GM19025 (cell line): ENCODE measurements at regions not wholly inside any gene's neighbourhood (a gene's known extent, or its start where the extent isn't known, plus 50 kb on each side); places are given as distances from the start of the nearest gene placed in this dataset.
"Not testable (repeated sequence)": the region's sequence is repeated elsewhere in the genome, so short reads cannot be mapped to it uniquely, and the experiment has no call there.

Source experiments
- ATAC-seq: cut with Tn5 transposase; IDR thresholded peaks from one replicate; pipeline ENCODE4 v1.9.1; 2021; ENCODE audit warnings: mild to moderate bottlenecking, low read depth, moderate library complexity; ENCODE audit not compliant: unreplicated experiment

DNA sequence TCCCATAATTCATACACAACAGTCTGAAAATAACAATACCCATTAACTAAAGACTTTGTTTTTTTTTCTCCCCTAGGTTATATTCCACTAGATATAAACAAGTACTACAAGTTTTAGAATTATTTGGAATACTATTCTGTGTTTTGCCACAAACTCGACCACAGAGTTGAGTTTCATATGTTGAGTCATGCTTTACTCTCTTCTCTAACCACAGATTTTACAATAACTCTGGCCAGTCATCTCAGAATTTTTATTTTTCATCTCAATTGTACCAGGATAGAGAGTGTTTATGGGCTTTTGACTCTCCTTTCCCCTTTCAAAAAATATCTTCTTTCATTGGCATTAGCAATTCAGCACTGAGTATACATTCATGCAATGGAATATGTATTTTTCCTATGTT, 348.7 kb upstream of the GALNT5 start:
- no peak for ATAC-seq

DNA sequence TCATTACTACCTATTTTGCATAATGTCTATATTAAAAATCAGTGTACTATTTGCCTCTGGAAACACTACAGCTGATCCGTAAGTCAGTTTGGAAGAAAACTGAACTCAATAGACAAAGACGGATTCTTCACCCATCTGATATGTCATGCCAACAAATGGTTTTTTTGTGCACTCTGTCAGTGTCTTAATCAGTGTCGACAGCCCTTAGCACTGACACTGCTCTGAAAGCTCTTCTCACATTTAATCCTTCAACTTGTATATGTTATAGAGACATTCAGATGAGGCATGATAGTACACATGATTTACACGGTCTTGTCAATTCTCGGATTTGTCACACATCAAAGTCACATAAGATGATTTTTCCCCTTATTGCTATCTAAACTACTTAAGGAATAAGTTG, 347.5 kb upstream of the GALNT5 start:
- ATAC-seq, result no peak

DNA sequence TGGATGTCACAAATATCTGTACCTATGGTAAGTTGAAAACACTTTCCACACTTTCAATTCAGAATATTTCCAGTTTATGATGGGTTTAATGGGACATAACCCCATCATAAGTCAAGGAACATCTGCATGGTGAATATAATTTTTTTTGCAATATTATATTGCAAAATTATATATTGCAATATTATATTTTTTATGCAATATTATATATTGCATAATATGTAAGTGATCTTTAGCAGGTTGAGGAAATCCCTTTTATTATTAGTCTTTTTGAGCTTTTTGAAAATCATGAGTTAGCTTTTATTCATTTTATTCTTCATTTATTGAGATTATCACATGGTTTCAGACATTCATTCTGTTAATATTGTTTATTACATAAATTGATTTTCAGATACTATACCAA, 342.2 kb upstream of the GALNT5 start:
- ATAC-seq, result no peak

DNA sequence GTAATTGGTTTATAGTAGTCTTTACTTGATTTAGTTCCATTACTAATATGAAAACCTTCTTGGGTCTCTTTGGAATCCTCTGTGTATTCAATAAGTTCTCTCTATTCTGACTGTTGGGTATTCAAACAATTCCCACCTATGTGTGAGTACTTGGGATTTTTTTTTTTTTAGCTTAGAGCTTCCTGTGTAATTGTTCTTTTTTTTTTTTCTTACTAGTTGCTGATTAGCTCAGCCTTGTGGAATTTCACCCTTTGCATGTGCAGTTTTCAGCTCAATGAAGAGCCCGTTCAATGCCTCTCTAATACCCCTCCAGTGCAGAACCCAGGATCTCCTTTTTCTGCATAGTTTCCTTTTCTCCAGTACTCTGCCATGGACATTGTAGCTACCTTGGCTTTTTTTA, 339.1 kb upstream of the GALNT5 start:
- ATAC-seq, result no peak

GRCh38 chr2:156930423-156930822, 327.1 kb upstream of the GALNT5 start:
- ATAC-seq, result no peak

GRCh38 chr2:156933645-156934225, 323.8 kb upstream of the GALNT5 start:
- ATAC-seq, result no peak

DNA sequence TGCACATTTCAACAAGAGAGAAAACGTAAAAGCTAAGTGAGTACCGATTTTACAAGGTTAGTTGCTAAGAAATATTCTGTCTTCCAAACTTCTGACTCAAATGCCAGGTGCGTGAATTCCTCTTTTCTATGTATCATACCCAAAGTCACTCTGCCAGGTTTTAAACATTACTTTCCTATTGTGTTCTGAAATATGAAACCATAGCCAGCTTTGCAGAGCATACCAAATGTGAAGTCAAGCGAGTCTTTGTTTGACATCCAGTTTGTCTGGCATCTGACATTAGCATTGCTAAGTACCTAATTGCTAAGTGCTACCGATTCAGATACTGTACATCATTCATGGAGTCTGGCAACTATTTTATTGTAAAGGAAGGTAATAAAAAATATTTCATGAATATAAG, 321.9 kb upstream of the GALNT5 start:
- ATAC-seq, result no peak

DNA sequence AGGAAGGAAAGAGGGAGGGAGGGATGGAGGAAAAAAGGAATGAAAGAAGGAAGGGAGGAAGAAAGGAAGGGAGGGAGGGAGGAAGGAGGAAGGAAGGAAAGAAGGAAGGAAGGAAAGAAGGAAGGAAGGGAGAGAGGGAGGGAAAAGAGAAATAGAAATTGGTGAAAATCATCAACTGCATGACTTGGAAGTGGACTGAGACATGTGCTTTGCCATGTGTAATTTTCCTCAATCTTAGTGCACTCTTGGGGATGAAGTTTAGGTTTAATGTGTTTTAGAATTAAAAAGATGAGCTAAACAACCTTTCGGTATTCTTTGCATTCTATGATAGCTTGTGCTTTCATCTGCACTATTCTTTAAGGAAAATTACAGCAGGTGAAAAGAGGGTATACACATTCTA, 320.1 kb upstream of the GALNT5 start:
- ATAC-seq, result no peak

- no peak for ATAC-seq
Observed at GRCh38 chr2:156944871-156945270, 312.6 kb upstream of the GALNT5 start.

DNA sequence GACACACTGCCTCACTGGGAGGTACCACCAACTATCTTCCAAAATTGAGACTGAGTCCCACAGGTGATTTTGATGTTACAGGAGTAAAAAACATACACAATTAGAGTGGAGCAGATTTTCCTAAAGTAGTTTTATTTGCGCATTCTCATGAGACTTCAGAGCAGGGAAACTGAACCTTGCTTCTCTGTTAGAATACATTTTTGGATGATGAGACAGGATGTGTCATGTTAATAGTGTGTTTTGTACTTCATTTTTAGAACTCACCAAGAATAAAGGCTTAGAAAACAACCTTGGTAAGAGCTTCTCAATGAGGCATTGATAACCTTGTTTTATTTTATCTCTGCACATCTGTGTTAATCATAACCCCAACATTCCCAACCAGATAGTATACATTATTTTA, 310.2 kb upstream of the GALNT5 start:
- no peak for ATAC-seq

GRCh38 chr2:156955701-156956100, 301.8 kb upstream of the GALNT5 start:
- ATAC-seq, result no peak

DNA sequence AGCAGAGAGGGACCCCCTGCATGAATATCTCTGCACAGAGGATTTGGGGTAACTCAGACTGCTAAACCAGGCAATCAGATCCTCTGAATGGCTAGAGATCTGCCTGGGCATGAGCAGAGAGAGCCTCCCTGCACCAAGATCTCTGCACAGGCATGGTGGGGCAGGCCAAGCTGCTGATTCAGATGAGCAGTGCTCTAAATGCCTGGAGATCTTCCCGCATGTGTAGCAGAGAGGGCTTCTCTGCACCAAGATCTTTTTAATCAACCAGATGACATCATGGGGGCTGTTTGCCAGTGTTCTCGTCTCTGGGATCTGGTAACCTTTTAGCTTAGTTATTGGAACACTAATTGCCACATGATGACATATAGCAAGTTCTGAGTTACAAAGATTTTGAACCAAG, 301.3 kb upstream of the GALNT5 start:
- ATAC-seq, result no peak

- no peak for ATAC-seq
Observed at GRCh38 chr2:156958374-156958773, 299.1 kb upstream of the GALNT5 start.

DNA sequence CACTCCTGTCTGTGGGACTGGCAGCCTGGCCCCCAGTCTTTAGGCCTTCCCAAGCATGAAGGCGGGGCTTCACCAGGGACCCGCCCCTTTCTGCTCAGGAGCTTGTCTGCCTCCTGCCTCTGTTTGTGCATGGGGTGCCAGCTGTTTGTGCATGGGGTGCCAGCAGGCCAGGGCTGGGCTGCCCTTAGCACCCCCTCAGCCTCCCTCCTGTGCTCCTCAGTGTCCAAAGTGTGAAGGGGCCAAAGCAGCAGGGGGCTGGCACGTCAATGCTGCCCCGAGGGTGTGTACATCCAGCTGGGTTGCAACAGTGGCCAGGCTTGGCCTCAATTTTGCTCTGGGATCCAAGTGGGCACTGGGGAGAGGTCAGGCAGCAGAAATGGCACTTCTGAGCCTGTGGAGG, 298.0 kb upstream of the GALNT5 start:
- no peak for ATAC-seq

- no peak for ATAC-seq
Observed at GRCh38 chr2:156982615-156983014, 274.9 kb upstream of the GALNT5 start.

DNA sequence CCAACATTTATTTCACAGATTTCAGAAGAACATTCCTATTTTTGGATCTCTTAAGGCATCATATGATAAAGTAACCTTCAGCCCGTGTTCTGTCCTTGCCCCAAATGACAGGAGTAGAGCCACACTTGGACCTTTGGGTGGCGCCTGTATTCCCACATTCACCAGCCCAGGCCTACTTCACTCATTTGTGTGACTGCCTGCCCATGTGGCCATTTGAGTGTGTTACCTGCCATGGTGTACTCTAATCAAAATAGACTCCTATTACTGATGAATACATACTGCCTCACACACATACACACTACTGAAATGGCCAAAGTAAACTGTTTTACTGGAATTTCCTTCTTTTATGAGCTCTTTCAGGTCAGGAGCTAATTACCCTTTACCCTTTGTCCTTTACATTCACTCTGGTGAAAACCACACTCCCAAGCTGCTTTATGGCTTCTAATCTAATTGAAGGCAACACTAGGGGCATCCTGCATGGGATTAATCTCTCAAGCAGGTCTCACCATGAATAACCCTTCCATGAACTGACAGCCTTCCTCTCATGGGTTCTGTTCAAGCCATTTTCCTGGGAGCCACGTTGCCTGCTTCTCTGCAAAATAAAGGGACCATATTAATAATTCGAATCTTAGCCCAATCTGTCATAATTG, 271.0 kb upstream of the GALNT5 start:
- no peak for ATAC-seq

DNA sequence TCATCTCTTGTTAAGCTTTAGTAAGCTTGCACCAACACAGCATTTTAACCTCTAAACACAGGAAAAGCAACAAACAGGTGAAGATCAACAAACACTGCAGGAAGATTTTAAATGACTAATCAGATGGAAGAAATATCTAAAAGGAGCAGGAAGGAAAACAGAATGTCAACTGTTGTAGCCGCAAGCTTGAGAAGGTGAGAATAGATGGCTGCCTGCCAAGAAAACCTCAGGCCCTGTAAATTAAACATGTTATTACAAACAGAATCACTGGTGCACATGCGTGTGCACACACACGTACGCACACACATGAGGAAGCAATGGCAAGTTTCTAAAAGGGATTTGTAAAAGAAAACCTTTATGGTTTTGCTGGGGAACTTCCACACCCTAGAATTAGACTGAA, 257.8 kb upstream of the GALNT5 start:
- no peak for ATAC-seq

GRCh38 chr2:157004789-157005188, 252.7 kb upstream of the GALNT5 start:
- no peak for ATAC-seq

DNA sequence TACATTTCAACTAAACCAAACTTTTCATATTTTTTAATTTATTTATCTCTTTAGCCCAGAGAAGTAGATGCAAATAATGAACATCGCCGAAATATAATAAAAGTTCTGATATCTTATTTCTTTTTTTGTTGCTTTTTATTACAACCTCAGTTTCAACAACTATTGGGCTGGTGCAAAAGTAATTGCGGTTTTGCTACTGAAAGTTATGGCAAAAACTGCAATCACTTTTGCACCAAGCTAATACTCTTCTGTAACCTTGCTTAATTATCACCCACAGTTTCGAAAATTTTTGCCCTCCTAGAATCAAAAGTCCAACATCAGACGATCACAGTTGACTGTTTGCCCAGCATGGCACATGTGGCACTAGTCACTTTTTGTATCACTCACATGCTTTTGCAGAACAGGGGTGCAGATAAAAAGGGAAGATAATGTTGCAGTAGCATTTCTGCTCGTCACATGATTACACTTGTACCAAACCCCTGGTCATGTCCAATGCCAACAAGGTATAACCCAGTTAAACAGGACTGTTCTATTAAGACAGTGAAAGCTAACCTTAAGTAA, 242.4 kb upstream of the GALNT5 start:
- ATAC-seq, result no peak

- ATAC-seq, result not testable (repeated sequence)
Observed at GRCh38 chr2:157023264-157023663, 234.2 kb upstream of the GALNT5 start.

DNA sequence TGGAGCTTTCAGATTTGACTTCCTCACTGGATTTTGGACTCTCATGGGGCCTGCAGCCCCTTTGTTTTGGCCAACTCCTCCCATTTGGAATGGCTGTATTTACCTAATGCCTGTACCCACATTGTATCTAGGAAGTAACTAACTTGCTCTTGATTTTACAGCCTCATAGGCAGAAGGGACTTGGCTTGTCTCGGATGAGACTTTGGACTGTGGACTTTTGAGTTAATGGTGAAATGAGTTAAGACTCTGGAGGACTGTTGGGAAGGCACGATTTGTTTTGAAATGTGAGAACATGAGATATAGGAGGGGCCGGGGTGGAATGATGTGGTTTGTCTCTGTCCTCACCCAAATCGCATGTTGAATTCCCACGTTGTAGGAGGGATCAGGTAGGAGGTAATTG, 233.4 kb upstream of the GALNT5 start:
- no peak for ATAC-seq

- no peak for ATAC-seq
Observed at GRCh38 chr2:157032017-157032416, 225.5 kb upstream of the GALNT5 start.
